K562 (cell line): ENCODE measurements at regions not wholly inside any gene's neighbourhood (a gene's known extent, or its start where the extent isn't known, plus 50 kb on each side); places are given as distances from the start of the nearest gene placed in this dataset.

Experiments used
- ATAC-seq: fragments of 200-7000 bp; cut with Tn5 transposase; 3 replicates; pipeline ENCODE4 v1.9.1; 2020; ENCODE audit warnings: moderate library complexity
- BruUV-seq: library from RNA; stranded (reverse); fragments of 400-500 nt; replicated peaks from 2 replicates; lab custom pipeline; 2021; lab: Mats Ljungman, UMichigan
- CTCF ChIA-PET: fragments of 300-600 bp; formaldehyde crosslinking; extraction: SDS; loops from one replicate; lab custom pipeline; 2021; ENCODE audit warnings: low intra/inter-chr PET ratio; lab: Yijun Ruan, JAX
- POLR2A ChIA-PET: fragments of 300-600, 350-650 bp; sonication (Branson Sonifier 250); formaldehyde crosslinking; extraction: SDS; loops from one replicate; lab custom pipeline; 2021; ENCODE audit warnings: antibody characterized with exemption, inconsistent platforms; lab: Yijun Ruan, JAX
- DNase-seq, 4 experiments: peaks; one replicate each; pipeline versions ENCODE4 v3.0.0 to v3.0.0-alpha.2; 2011 to 2018; ENCODE audit warnings: low spot score in 3 of 4, mixed read lengths in 3 of 4; ENCODE audit errors: extremely low read depth in 1 of 4
- FAIRE-seq: peaks from 2 replicates; lab custom pipeline; 2011; peaks lifted over from hg19 to GRCh38; lab: Jason Lieb, UNC
- H2AFZ ChIP-seq: 2 replicates; pipeline ENCODE4 v1.6.0; 2011; ENCODE audit warnings: low read depth, low read length, control low read depth, inconsistent platforms
- H3K27ac ChIP-seq: fragments of 200-600 bp; 3 replicates; pipeline ENCODE4 v1.8.0; 2011; ENCODE audit warnings: low read depth, mild to moderate bottlenecking, control low read depth, inconsistent platforms, low read length, moderate library complexity, mixed read lengths; ENCODE audit errors: extremely low read depth
- H3K27me3 ChIP-seq, 2 experiments: fragments of 300-600 bp in 1 of 2; 2 replicates in 1 of 2; 3 replicates in 1 of 2; pipeline versions ENCODE4 v1.6.0 to v1.8.0; 2011; ENCODE audit warnings: inconsistent platforms in 2 of 2, low read length in 2 of 2, mild to moderate bottlenecking in 1 of 2, mixed read lengths in 1 of 2, moderate library complexity in 1 of 2; ENCODE audit not compliant: control insufficient read depth in 2 of 2, insufficient read depth in 2 of 2
- H3K36me3 ChIP-seq: fragments of 300-600 bp; 3 replicates; pipeline ENCODE4 v1.8.0; 2011; ENCODE audit warnings: mild to moderate bottlenecking, low read length, inconsistent platforms; ENCODE audit not compliant: control insufficient read depth, insufficient read depth
- H3K4me1 ChIP-seq, 2 experiments: fragments of 200-600 bp in 1 of 2; replicated peaks in 1 of 2; 2 replicates in 1 of 2; 3 replicates in 1 of 2; pipeline versions ENCODE4 v1.5.1 to v1.8.0; 2011; ENCODE audit warnings: inconsistent platforms in 2 of 2, low read length in 2 of 2, mild to moderate bottlenecking in 1 of 2, mixed read lengths in 1 of 2, moderate library complexity in 1 of 2; ENCODE audit not compliant: control insufficient read depth in 2 of 2, insufficient read depth in 2 of 2
- H3K4me2 ChIP-seq: 2 replicates; pipeline ENCODE4 v1.6.1; 2011; ENCODE audit warnings: low read length, control low read depth, inconsistent platforms, mixed read lengths; ENCODE audit not compliant: insufficient read depth
- H3K4me3 ChIP-seq: fragments of 200-600 bp; sonication (generic), shearing (Covaris generic); 2 replicates; pipeline ENCODE4 v1.5.1; 2016; ENCODE audit warnings: control low read depth, inconsistent platforms
- H3K79me2 ChIP-seq: fragments of 200-600 bp; 3 replicates; pipeline ENCODE4 v1.8.0; 2011; ENCODE audit warnings: low read length, inconsistent platforms; ENCODE audit not compliant: control insufficient read depth, insufficient read depth
- H3K9ac ChIP-seq, 2 experiments: 2 replicates each; pipeline versions ENCODE4 v1.6.0 to v1.6.1; 2011; ENCODE audit warnings: low read depth in 2 of 2, low read length in 2 of 2, control low read depth in 1 of 2, inconsistent platforms in 1 of 2, mild to moderate bottlenecking in 1 of 2, mixed read lengths in 1 of 2; ENCODE audit not compliant: insufficient read depth in 1 of 2
- H3K9me1 ChIP-seq: one replicate; pipeline ENCODE4 v1.6.0; 2011; ENCODE audit warnings: inconsistent platforms, mild to moderate bottlenecking, low read length, moderate library complexity; ENCODE audit not compliant: control insufficient read depth, insufficient read depth
- H3K9me3 ChIP-seq: replicated peaks from 2 replicates; pipeline ENCODE4 v1.5.1; 2011; ENCODE audit warnings: low read depth, low read length, inconsistent platforms; ENCODE audit not compliant: control insufficient read depth, insufficient read depth
- H4K20me1 ChIP-seq: replicated peaks from 2 replicates; pipeline ENCODE4 v1.6.1; 2011; ENCODE audit warnings: low read length, inconsistent platforms, mixed read lengths; ENCODE audit not compliant: control insufficient read depth, insufficient read depth
- BRD4 ChIP-seq: fragments of 200-600 bp; sonication (generic); IDR thresholded peaks from 2 replicates; pipeline ENCODE4 v1.6.1; 2017; ENCODE audit warnings: inconsistent platforms
- JUN ChIP-seq, 2 experiments: sonication (generic) in 1 of 2; formaldehyde crosslinking in 1 of 2; IDR thresholded peaks; 2 replicates each; pipeline versions ENCODE4 v1.6.1 to v1.8.0; 2012 to 2022; ENCODE audit warnings: borderline replicate concordance in 2 of 2, mild to moderate bottlenecking in 2 of 2, improper control_type of control experiment in 1 of 2, low read depth in 1 of 2, low read length in 1 of 2, missing genetic modification reagents in 1 of 2
- NCOA6 ChIP-seq: fragments of 450-650 bp; IDR thresholded peaks from 2 replicates; pipeline ENCODE4 v1.6.1; 2017; ENCODE audit warnings: mild to moderate bottlenecking
- NFRKB ChIP-seq: fragments of 450-650 bp; IDR thresholded peaks from 2 replicates; pipeline ENCODE4 v1.6.1; 2016; ENCODE audit warnings: low read depth
- ZNF778 ChIP-seq: fragments of 450-650 bp; formaldehyde crosslinking; IDR thresholded peaks from 2 replicates; pipeline ENCODE4 v1.4.0; 2020; ENCODE audit warnings: mild to moderate bottlenecking, moderate library complexity
- WGBS: fragments of 100-300 bp; shearing (Covaris generic); methylation state at CpG from one replicate; pipeline ENCODE4 v1.1.6; 2016; ENCODE audit warnings: low coverage, mixed read lengths; ENCODE audit not compliant: insufficient coverage; ENCODE audit errors: missing lambda C conversion rate; 5-methylcytosine and 5-hydroxymethylcytosine counted together
- in situ Hi-C: fragments of 300-500 bp; cut with MboI; formaldehyde crosslinking; loops from 4 replicates; pipeline ENCODE4 v1.15.0; 2018; ENCODE audit warnings: inconsistent platforms, mixed read lengths
- intact Hi-C: fragments of 100-400 bp; cut with micrococcal nuclease; formaldehyde crosslinking; loops from 2 replicates; pipeline ENCODE4 v1.14.2; 2022
- TF ChIP-seq, protein P1 (sequence below), 2 experiments: fragments of 450-650 bp; formaldehyde crosslinking in 1 of 2; IDR thresholded peaks; 2 replicates each; pipeline versions ENCODE4 v1.4.0 to v1.6.1; 2014 to 2020; ENCODE audit warnings: mild to moderate bottlenecking in 2 of 2, borderline replicate concordance in 1 of 2, low read depth in 1 of 2
- TF ChIP-seq, protein P2 (sequence below): fragments of 450-650 bp; IDR thresholded peaks from 2 replicates; pipeline ENCODE4 v1.7.1; 2018; ENCODE audit warnings: mild to moderate bottlenecking, low read depth; ENCODE audit not compliant: partially characterized antibody

DNA sequence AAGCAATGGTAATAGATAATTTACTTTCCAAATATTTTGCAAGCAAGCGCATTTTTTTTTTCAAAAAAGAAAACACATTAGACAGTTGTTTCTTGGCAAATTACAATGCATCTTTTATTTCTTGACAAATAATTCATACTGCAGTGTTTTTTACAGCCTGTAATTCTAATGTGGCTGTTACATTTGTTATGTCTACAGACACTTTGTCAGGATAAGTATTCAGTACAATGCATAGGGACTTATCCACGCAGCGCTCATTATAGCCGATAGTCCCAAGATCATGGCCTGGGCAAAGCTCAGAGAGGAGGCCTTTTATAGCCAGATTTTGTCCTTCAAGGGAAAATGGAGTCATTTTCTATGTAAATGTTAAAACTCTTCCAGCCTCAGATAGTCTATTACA, 123.0 kb upstream of the FANCL start:
- no peaks in the 10 kb centered on the region for H3K79me2 ChIP-seq
- H3K4me2 ChIP-seq: no peak overlapping the region
- H3K4me3 ChIP-seq: no peak overlapping the region
- CTCF ChIA-PET: no interaction called here
- no peaks in the 10 kb centered on the region for H3K4me1 ChIP-seq
- in situ Hi-C loops (no loop called here), intact Hi-C loops (no loop called here)
- whole genome bisulfite sequencing: 0% methylated on average over 4 of the region's 4 CpGs
- no peaks in the 10 kb centered on the region for H3K36me3 ChIP-seq
- no peak overlapping the region for H3K9ac ChIP-seq
- TF ChIP-seq NCOA6: no peak
- TF ChIP-seq NFRKB: no peak
- TF ChIP-seq, protein P1, sequence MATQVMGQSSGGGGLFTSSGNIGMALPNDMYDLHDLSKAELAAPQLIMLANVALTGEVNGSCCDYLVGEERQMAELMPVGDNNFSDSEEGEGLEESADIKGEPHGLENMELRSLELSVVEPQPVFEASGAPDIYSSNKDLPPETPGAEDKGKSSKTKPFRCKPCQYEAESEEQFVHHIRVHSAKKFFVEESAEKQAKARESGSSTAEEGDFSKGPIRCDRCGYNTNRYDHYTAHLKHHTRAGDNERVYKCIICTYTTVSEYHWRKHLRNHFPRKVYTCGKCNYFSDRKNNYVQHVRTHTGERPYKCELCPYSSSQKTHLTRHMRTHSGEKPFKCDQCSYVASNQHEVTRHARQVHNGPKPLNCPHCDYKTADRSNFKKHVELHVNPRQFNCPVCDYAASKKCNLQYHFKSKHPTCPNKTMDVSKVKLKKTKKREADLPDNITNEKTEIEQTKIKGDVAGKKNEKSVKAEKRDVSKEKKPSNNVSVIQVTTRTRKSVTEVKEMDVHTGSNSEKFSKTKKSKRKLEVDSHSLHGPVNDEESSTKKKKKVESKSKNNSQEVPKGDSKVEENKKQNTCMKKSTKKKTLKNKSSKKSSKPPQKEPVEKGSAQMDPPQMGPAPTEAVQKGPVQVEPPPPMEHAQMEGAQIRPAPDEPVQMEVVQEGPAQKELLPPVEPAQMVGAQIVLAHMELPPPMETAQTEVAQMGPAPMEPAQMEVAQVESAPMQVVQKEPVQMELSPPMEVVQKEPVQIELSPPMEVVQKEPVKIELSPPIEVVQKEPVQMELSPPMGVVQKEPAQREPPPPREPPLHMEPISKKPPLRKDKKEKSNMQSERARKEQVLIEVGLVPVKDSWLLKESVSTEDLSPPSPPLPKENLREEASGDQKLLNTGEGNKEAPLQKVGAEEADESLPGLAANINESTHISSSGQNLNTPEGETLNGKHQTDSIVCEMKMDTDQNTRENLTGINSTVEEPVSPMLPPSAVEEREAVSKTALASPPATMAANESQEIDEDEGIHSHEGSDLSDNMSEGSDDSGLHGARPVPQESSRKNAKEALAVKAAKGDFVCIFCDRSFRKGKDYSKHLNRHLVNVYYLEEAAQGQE (IDR thresholded peaks at IDR 0.05; ENCODE audit: borderline replicate concordance): no peak
- TF ChIP-seq, protein P1 (CRISPR knock-in tag; IDR thresholded peaks at IDR 0.05; ENCODE audit: low read depth): no peak
- TF ChIP-seq, protein P2, sequence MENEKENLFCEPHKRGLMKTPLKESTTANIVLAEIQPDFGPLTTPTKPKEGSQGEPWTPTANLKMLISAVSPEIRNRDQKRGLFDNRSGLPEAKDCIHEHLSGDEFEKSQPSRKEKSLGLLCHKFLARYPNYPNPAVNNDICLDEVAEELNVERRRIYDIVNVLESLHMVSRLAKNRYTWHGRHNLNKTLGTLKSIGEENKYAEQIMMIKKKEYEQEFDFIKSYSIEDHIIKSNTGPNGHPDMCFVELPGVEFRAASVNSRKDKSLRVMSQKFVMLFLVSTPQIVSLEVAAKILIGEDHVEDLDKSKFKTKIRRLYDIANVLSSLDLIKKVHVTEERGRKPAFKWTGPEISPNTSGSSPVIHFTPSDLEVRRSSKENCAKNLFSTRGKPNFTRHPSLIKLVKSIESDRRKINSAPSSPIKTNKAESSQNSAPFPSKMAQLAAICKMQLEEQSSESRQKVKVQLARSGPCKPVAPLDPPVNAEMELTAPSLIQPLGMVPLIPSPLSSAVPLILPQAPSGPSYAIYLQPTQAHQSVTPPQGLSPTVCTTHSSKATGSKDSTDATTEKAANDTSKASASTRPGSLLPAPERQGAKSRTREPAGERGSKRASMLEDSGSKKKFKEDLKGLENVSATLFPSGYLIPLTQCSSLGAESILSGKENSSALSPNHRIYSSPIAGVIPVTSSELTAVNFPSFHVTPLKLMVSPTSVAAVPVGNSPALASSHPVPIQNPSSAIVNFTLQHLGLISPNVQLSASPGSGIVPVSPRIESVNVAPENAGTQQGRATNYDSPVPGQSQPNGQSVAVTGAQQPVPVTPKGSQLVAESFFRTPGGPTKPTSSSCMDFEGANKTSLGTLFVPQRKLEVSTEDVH: no peak
- TF ChIP-seq JUN (IDR thresholded peaks at IDR 0.05; ENCODE audit: borderline replicate concordance, low read depth, low read length): no peak
- TF ChIP-seq JUN (CRISPR knock-in tag; IDR thresholded peaks at IDR 0.05; ENCODE audit: borderline replicate concordance): no peak
- no peak for TF ChIP-seq ZNF778
- no peak for TF ChIP-seq BRD4
- TF ChIP-seq, all 486 proteins: peak for 0
- Histone ChIP-seq H4K20me1 (no peaks in the 10 kb centered on the region), H3K27ac (no peak overlapping the region), H3K27me3 (no peaks in the 10 kb centered on the region), H3K9me3 (no peaks in the 10 kb centered on the region), H2AFZ (no peak overlapping the region), H3K9me1 (no peaks in the 10 kb centered on the region)
- ATAC-seq (no peak), DNase-seq (no peak), FAIRE-seq (no peak)
- POLR2A ChIA-PET: no interaction called here
- no TSS peak for BruUV-seq
